BJ (cell line): ENCODE measurements at regions not wholly inside any gene's neighbourhood (a gene's known extent, or its start where the extent isn't known, plus 50 kb on each side); places are given as distances from the start of the nearest gene placed in this dataset.

Experiments
- CTCF ChIA-PET: fragments of 350-600 bp; formaldehyde crosslinking; extraction: SDS; loops from one replicate; lab custom pipeline; 2021; ENCODE audit warnings: antibody characterized with exemption, inconsistent platforms; lab: Yijun Ruan, JAX
- POLR2A ChIA-PET: fragments of 300-600 bp; sonication (Branson Sonifier 250); formaldehyde crosslinking; extraction: SDS; loops from one replicate; lab custom pipeline; 2021; ENCODE audit warnings: antibody characterized with exemption; lab: Charles Lee
- DNase-seq: peaks from one replicate; pipeline ENCODE4 v3.0.0-alpha.2; 2011; ENCODE audit warnings: low read depth
- H3K27me3 ChIP-seq: 2 replicates; pipeline ENCODE4 v1.6.0; 2011; ENCODE audit warnings: low read length; ENCODE audit not compliant: control insufficient read depth, insufficient read depth
- H3K36me3 ChIP-seq: 2 replicates; pipeline ENCODE4 v1.5.1; 2011; ENCODE audit warnings: low read length; ENCODE audit not compliant: control insufficient read depth, insufficient read depth
- H3K4me3 ChIP-seq: 2 replicates; pipeline ENCODE4 v1.5.1; 2011; ENCODE audit warnings: low read depth, mild to moderate bottlenecking, control low read depth, low read length
- CTCF ChIP-seq: IDR thresholded peaks from 2 replicates; pipeline ENCODE4 v1.5.1; 2011; ENCODE audit warnings: low read depth, mild to moderate bottlenecking, control low read depth, inconsistent platforms, low read length, moderate library complexity; ENCODE audit not compliant: insufficient read depth

- ChIA-PET POLR2A (no interaction called here), CTCF (no interaction called here)
- no peaks in the 10 kb centered on the region for H3K27me3 ChIP-seq
- TF ChIP-seq CTCF = no peak
- H3K4me3 ChIP-seq = no peak overlapping the region
- H3K36me3 ChIP-seq = no peaks in the 10 kb centered on the region
- no peak for DNase-seq
These were observed 1122.3 kb downstream of the IGSF11 start for GRCh38 chr3:117912352-117912751.

GRCh38 chr3:117914540-117915100, 1120.0 kb downstream of the IGSF11 start:
- no peak for DNase-seq
- ChIA-PET POLR2A (interaction anchor here (0.7 kb wide), 1 partner anchor 240 kb away, joined by 3 read pairs; no protein-coding TSS in a partner anchor), CTCF (no interaction called here)
- Histone ChIP-seq H3K36me3 (no peaks in the 10 kb centered on the region), H3K4me3 (no peak overlapping the region), H3K27me3 (no peaks in the 10 kb centered on the region)
- TF ChIP-seq CTCF = no peak

- POLR2A ChIA-PET = no interaction called here
- H3K27me3 ChIP-seq = no peaks in the 10 kb centered on the region
- TF ChIP-seq CTCF = no peak
- no peaks in the 10 kb centered on the region for H3K36me3 ChIP-seq
- CTCF ChIA-PET = no interaction called here
- no peak overlapping the region for H3K4me3 ChIP-seq
- DNase-seq = no peak
These were observed 1117.8 kb downstream of the IGSF11 start for GRCh38 chr3:117916839-117917238.

GRCh38 chr3:117919621-117920020, 1115.0 kb downstream of the IGSF11 start:
- Histone ChIP-seq H3K27me3 (no peaks in the 10 kb centered on the region), H3K36me3 (no peaks in the 10 kb centered on the region), H3K4me3 (no peak overlapping the region)
- TF ChIP-seq CTCF = no peak
- ChIA-PET POLR2A (no interaction called here), CTCF (interaction anchor here (0.6 kb wide), 2 partner anchors 294 to 1152 kb away, joined by 3 read pairs; no protein-coding TSS in a partner anchor)
- DNase-seq = no peak

- no peak for DNase-seq
- TF ChIP-seq CTCF = no peak
- H3K36me3 ChIP-seq = no peaks in the 10 kb centered on the region
- ChIA-PET CTCF (interaction anchor here (0.6 to 0.7 kb wide), 2 partner anchors 15 to 1153 kb away, joined by 3 read pairs; no protein-coding TSS in a partner anchor), POLR2A (no interaction called here)
- H3K4me3 ChIP-seq = no peak overlapping the region
- no peaks in the 10 kb centered on the region for H3K27me3 ChIP-seq
These were observed 1114.3 kb downstream of the IGSF11 start for GRCh38 chr3:117920253-117920898.
